ENCODE measurements at regions not wholly inside any gene's neighbourhood (a gene's known extent, or its start where the extent isn't known, plus 50 kb on each side); places are given as distances from the start of the nearest gene placed in this dataset.

DNA sequence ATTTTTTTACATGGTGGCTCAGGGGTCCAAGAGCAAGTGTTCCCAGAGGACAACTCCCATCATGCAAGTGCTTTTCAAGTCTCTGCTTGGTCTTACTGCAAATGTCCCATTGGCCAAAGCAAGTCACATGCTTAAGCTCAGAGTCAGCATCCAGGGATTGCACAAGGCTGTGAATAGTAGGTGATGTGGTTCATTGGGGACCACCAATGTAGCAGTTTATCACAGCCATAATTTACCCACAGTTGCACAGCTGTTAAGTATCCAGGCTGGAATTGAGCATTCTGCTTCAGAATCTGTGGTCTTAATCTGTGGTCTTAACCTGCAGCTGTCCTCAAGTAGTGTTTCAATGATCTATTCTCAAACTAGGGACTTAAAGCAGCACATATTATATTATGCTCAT, 71.4 kb upstream of the PLCL2 start:
- H3K4me1 Mint-ChIP-seq, result no peaks in the 10 kb centered on the region
- TF ChIP-seq, protein P1, sequence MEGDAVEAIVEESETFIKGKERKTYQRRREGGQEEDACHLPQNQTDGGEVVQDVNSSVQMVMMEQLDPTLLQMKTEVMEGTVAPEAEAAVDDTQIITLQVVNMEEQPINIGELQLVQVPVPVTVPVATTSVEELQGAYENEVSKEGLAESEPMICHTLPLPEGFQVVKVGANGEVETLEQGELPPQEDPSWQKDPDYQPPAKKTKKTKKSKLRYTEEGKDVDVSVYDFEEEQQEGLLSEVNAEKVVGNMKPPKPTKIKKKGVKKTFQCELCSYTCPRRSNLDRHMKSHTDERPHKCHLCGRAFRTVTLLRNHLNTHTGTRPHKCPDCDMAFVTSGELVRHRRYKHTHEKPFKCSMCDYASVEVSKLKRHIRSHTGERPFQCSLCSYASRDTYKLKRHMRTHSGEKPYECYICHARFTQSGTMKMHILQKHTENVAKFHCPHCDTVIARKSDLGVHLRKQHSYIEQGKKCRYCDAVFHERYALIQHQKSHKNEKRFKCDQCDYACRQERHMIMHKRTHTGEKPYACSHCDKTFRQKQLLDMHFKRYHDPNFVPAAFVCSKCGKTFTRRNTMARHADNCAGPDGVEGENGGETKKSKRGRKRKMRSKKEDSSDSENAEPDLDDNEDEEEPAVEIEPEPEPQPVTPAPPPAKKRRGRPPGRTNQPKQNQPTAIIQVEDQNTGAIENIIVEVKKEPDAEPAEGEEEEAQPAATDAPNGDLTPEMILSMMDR (IDR thresholded peaks at IDR 0.05; ENCODE audit: unreplicated experiment in 3 of 3), result no peak
- no peaks in the 10 kb centered on the region for H3K9me3 Mint-ChIP-seq
- no peaks in the 10 kb centered on the region for H3K36me3 Mint-ChIP-seq (ENCODE audit: low read depth)
- no peaks in the 10 kb centered on the region for H3K27me3 Mint-ChIP-seq (ENCODE audit: low read depth)
- H3K4me3 Mint-ChIP-seq, result no peak overlapping the region
- no peak overlapping the region for H3K27ac Mint-ChIP-seq

DNA sequence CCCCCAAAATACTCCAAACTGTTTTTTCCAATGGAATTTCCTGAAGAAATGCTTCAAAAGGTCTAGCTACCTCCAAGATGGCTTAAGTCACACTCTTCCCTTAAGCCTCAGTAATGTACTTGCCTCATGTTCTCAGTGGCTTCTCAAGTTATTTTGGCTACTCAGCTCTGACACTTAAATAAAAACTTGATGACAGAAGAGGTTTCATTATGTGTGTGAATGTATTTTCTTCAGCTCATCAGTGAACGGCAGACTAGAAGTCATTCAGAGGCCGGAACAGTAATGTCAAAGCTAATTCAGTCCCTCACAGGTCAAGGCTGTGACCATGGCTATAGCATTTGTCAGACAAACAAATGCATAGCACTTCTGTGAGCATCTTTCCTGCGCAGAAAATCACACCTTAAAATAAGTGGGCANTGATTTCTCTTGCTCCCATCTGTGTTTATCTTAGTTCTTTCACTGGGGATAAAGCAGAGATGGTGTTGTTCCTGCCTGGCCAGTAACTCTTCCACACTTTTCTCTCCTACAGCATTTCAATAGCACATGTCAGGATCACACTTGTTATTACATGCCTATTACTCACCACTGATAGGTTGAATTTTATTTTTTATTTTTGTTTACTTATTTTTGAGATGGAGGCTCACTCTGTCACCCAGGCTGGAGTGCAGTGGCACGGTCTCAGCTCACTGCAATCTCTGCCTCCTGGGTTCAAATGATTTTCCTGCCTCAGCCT, 68.5 kb upstream of the PLCL2 start:
- H3K27me3 Mint-ChIP-seq (ENCODE audit: low read depth), result no peaks in the 10 kb centered on the region
- no peaks in the 10 kb centered on the region for H3K36me3 Mint-ChIP-seq (ENCODE audit: low read depth)
- H3K4me3 Mint-ChIP-seq, result no peak overlapping the region
- H3K4me1 Mint-ChIP-seq, result no peaks in the 10 kb centered on the region
- H3K27ac Mint-ChIP-seq, result no peak overlapping the region
- TF ChIP-seq, protein P1 (IDR thresholded peaks at IDR 0.05; ENCODE audit: unreplicated experiment in 3 of 3), result no peak
- no peaks in the 10 kb centered on the region for H3K9me3 Mint-ChIP-seq

DNA sequence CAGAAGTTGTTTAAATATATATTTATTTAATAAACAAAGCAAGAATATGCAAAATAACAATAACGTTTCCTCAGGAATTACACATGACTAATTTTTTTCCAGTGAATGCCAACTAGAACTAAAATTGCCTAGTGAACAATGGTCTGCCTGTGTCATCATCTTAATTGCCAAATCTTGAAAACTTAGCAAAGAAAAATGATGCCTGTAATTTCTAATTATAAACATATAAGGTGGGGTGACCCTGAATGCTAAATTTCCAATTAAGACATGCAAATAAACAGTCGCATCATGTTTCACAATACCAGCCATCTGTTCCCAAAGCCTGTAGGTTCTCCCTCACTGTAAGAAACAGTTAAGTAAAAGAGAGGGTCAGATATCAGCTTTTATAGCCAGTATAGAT, 67.6 kb upstream of the PLCL2 start:
- Mint-ChIP-seq H3K27me3 (ENCODE audit: low read depth) (no peaks in the 10 kb centered on the region), H3K36me3 (ENCODE audit: low read depth) (no peaks in the 10 kb centered on the region), H3K9me3 (no peaks in the 10 kb centered on the region), H3K4me1 (no peaks in the 10 kb centered on the region), H3K27ac (no peak overlapping the region), H3K4me3 (no peak overlapping the region)
- TF ChIP-seq, protein P1 (IDR thresholded peaks at IDR 0.05; ENCODE audit: unreplicated experiment in 3 of 3), result no peak

DNA sequence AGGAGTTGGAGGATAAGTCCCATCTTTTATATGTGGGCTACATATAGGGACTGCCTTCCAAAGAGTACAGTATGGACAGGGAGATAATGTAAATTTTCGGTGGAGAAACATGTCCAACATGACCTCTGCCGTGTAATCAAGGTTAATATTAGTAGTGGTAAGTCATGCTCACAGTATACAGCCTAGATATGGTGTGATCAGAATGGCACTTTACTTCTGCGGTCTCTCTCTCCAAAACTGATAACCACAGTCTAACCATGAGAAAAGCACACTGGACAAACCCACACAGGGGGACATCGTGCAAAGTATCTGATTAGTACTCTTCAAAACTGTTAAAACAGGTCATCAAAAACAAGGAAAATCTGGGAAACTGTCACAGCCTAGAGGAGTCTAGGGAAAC, 66.6 kb upstream of the PLCL2 start:
- H3K27ac Mint-ChIP-seq, result no peak overlapping the region
- no peak overlapping the region for H3K4me3 Mint-ChIP-seq
- TF ChIP-seq, protein P1 (IDR thresholded peaks at IDR 0.05; ENCODE audit: unreplicated experiment in 3 of 3), result no peak
- H3K4me1 Mint-ChIP-seq, result no peaks in the 10 kb centered on the region
- no peaks in the 10 kb centered on the region for H3K9me3 Mint-ChIP-seq
- H3K27me3 Mint-ChIP-seq (ENCODE audit: low read depth), result no peaks in the 10 kb centered on the region
- no peaks in the 10 kb centered on the region for H3K36me3 Mint-ChIP-seq (ENCODE audit: low read depth)

DNA sequence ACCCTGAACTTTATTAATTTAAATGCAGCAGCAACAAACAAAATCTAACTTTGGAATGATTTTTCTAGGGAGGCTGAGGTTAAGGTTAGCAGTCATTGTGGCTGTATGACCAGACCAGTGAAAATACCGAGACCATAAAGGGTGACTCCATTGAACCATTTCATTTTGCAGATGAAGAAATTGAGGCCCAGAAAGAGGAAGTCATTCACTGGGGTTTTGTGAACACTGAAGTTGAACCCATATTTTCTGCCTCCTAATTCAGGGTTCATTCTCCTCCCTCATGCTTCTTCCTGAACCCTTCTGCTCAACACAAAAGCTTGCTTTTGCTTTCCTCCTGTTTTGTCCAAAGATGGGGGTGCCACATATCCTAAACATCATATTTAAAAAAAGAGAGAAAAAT, 65.8 kb upstream of the PLCL2 start:
- Mint-ChIP-seq H3K27ac (no peak overlapping the region), H3K4me3 (no peak overlapping the region), H3K9me3 (no peaks in the 10 kb centered on the region), H3K4me1 (no peaks in the 10 kb centered on the region), H3K27me3 (ENCODE audit: low read depth) (no peaks in the 10 kb centered on the region), H3K36me3 (ENCODE audit: low read depth) (no peaks in the 10 kb centered on the region)
- TF ChIP-seq, protein P1 (IDR thresholded peaks at IDR 0.05; ENCODE audit: unreplicated experiment in 3 of 3), result no peak

DNA sequence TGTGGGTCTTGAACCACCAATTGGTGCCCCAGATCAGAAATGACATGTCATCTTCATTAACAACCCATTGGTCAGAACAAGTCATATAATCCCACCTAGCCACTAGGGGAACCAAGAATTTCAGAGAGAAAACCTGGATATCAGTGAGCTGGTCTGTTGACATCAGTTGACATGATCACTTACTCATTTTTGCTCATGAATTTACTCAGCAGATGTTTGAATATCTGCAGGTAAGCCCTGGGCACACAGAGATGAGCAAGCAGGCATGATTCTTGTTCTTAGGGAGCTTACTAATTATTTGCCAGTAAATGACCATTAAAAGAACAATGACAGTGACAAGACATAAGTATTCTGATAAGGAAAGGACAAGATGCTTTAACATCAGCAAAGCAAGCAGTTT, 64.3 kb upstream of the PLCL2 start:
- Mint-ChIP-seq H3K36me3 (ENCODE audit: low read depth) (no peaks in the 10 kb centered on the region), H3K27me3 (ENCODE audit: low read depth) (no peaks in the 10 kb centered on the region), H3K27ac (no peak overlapping the region), H3K4me3 (no peak overlapping the region), H3K4me1 (peaks cover 2% of the 10 kb centered on the region), H3K9me3 (no peaks in the 10 kb centered on the region)
- TF ChIP-seq, protein P1 (IDR thresholded peaks at IDR 0.05; ENCODE audit: unreplicated experiment in 3 of 3), result no peak

Measured in nephron (organoid).